ENCODE measurements at regions not wholly inside any gene's neighbourhood (a gene's known extent, or its start where the extent isn't known, plus 50 kb on each side); places are given as distances from the start of the nearest gene placed in this dataset.

- H3K9me1 ChIP-seq (ENCODE audit: insufficient read depth, low read length) = no peaks in the 10 kb centered on the region
- TF ChIP-seq POLR2A (IDR thresholded peaks at IDR 0.05; ENCODE audit: low read depth, low read length) (no peak), CHD1 (IDR thresholded peaks at IDR 0.05; ENCODE audit: low read depth, low read length) (no peak), BHLHE40 (IDR thresholded peaks at IDR 0.05; ENCODE audit: low read depth, low read length) (no peak), FOS (IDR thresholded peaks at IDR 0.05; ENCODE audit: low read depth, low read length) (no peak), CEBPB (IDR thresholded peaks at IDR 0.05; ENCODE audit: low read depth, low read length) (no peak), MAFK (IDR thresholded peaks at IDR 0.05; ENCODE audit: low read depth, low read length) (no peak), USF2 (IDR thresholded peaks at IDR 0.05; ENCODE audit: low read depth, low read length) (no peak), MAZ (IDR thresholded peaks at IDR 0.05; ENCODE audit: borderline replicate concordance, low read depth, low read length) (no peak), RCOR1 (IDR thresholded peaks at IDR 0.05; ENCODE audit: insufficient replicate concordance, low read length) (no peak), RAD21 (IDR thresholded peaks at IDR 0.05; ENCODE audit: low read length) (no peak), MXI1 (IDR thresholded peaks at IDR 0.05; ENCODE audit: borderline replicate concordance, low read depth, low read length) (no peak), SMC3 (IDR thresholded peaks at IDR 0.05; ENCODE audit: low read depth, low read length) (no peak), NFE2L2 (IDR thresholded peaks at IDR 0.05; ENCODE audit: low read depth, low read length) (no peak), CTCF (conservative IDR thresholded peaks at IDR 0.05; ENCODE audit: low read depth, low read length) (no peak), RFX5 (IDR thresholded peaks at IDR 0.05; ENCODE audit: low read depth, low read length) (no peak), ELK1 (IDR thresholded peaks at IDR 0.05; ENCODE audit: borderline replicate concordance, low read depth, low read length) (no peak)
- H2BK15ac ChIP-seq (ENCODE audit: low read depth, low read length) = no peak overlapping the region
- H3K9ac ChIP-seq (ENCODE audit: low read depth, low read length) = no peak overlapping the region
- H3K4me2 ChIP-seq (ENCODE audit: low read depth, low read length) = no peak overlapping the region
- H2AK5ac ChIP-seq (ENCODE audit: low read depth, low read length) = no peak overlapping the region
- in situ Hi-C loops (cut with MboI; ENCODE audit: low sequenced_read_pairs) = no loop called here
- H2AFZ ChIP-seq (replicated peaks; ENCODE audit: low read length, poor library complexity) = no peak overlapping the region
- no peak overlapping the region for H4K91ac ChIP-seq (ENCODE audit: insufficient read depth, low read depth, low read length)
- ATAC-seq (ENCODE audit: low read depth) (no peak), DNase-seq (no peak)
- no peaks in the 10 kb centered on the region for H4K20me1 ChIP-seq (ENCODE audit: insufficient read depth, low read length)
- no peak overlapping the region for H3K23ac ChIP-seq (ENCODE audit: low read depth, low read length)
- H3K56ac ChIP-seq (ENCODE audit: extremely low read depth, insufficient read depth, low read length) = no peak overlapping the region
- no peak overlapping the region for H2BK20ac ChIP-seq (ENCODE audit: low read depth, low read length)
- H3K27me3 ChIP-seq (ENCODE audit: control insufficient read depth, insufficient read depth, low read length) = no peaks in the 10 kb centered on the region
- no peak overlapping the region for H3K4me3 ChIP-seq (ENCODE audit: insufficient read depth, low read depth, low read length)
- ChIA-PET POLR2A (ENCODE audit: unreplicated experiment) (no interaction called here), CTCF (no interaction called here)
- H4K5ac ChIP-seq (ENCODE audit: low read depth, low read length) = no peak overlapping the region
- H3K14ac ChIP-seq (replicated peaks; ENCODE audit: low read depth, low read length) = no peak overlapping the region
- intact Hi-C loops (cut with micrococcal nuclease) = no loop called here
- H3K4ac ChIP-seq (ENCODE audit: low read depth, low read length) = no peak overlapping the region
- dilution Hi-C loops (cut with HindIII; ENCODE audit: low sequenced_read_pairs, unreplicated experiment) = no loop called here
- H2BK120ac ChIP-seq (ENCODE audit: low read depth, low read length) = no peak overlapping the region
- H2AK9ac ChIP-seq (replicated peaks; ENCODE audit: low read depth, low read length, poor library complexity) = no peak overlapping the region
- no peaks in the 10 kb centered on the region for H3K4me1 ChIP-seq (ENCODE audit: control insufficient read depth, insufficient read depth, low read length)
- no peaks in the 10 kb centered on the region for H3K79me1 ChIP-seq (ENCODE audit: low read depth in 1 of 2, low read length in 2 of 2)
- no peak overlapping the region for H2BK5ac ChIP-seq (ENCODE audit: low read depth, low read length, poor library complexity, severe bottlenecking)
- no CpG with 5 or more reads among the region's 1 CpG for WGBS, 2 experiments (ENCODE audit: extremely low coverage in 2 of 2, insufficient read length in 1 of 2)
- H3K18ac ChIP-seq (ENCODE audit: low read depth, low read length) = no peak overlapping the region
- H4K8ac ChIP-seq (ENCODE audit: low read depth in 2 of 2, low read length in 2 of 2) = no peak overlapping the region
- H3K27ac ChIP-seq (ENCODE audit: insufficient read depth, low read length) = no peak overlapping the region
- H3K36me3 ChIP-seq (ENCODE audit: control insufficient read depth, insufficient read depth, low read length) = no peaks in the 10 kb centered on the region
- no peaks in the 10 kb centered on the region for H3K9me3 ChIP-seq (ENCODE audit: control insufficient read depth, insufficient read depth, low read length)
- BruUV-seq (replicated peaks) = no TSS peak
These were observed 2124.4 kb upstream of the PCDH20 start for GRCh38 chr13:63540061-63540460.
